ENCODE measurements at regions not wholly inside any gene's neighbourhood (a gene's known extent, or its start where the extent isn't known, plus 50 kb on each side); places are given as distances from the start of the nearest gene placed in this dataset.

DNA sequence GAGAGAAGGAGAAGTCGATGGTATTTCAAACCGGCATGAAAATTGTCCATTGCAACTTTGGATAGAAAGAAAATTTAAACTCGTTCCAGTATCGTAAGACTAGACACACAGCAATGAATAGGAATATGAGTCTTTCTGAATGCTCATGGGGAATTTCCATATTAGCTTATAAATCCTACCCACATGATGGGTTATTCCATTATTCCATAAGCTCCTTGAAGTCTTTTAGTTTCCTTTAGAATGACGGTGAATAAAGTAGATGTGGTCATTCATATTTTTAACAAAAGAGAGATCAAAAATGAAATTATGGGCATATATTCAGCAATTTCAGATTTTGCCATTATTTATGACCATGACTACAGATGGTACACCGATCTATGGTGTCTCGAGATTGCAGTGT is 163.4 kb upstream of the HMGA2 start (continued):
- no peak for TF ChIP-seq TEAD1 (CRISPR knock-in tag; IDR thresholded peaks at IDR 0.05)
- TF ChIP-seq ESRRA (CRISPR knock-in tag; IDR thresholded peaks at IDR 0.05; ENCODE audit: borderline replicate concordance) = no peak
- no peak for TF ChIP-seq EMX1 (CRISPR knock-in tag; IDR thresholded peaks at IDR 0.05)

- DNase-seq (ENCODE audit: low spot score) (no peak), ATAC-seq (no peak)
- no peak overlapping the region for H3K4me3 Mint-ChIP-seq
- peaks cover 8% of the 10 kb centered on the region for H3K36me3 Mint-ChIP-seq
- CTCF ChIA-PET = no interaction called here
- H3K27ac Mint-ChIP-seq = no peak overlapping the region
- peaks cover 9% of the 10 kb centered on the region for H3K27me3 Mint-ChIP-seq (ENCODE audit: low read depth)
- POLR2A ChIA-PET = no interaction called here
- H3K9me3 Mint-ChIP-seq = peaks cover 23% of the 10 kb centered on the region
- H3K4me1 Mint-ChIP-seq = peaks cover 6% of the 10 kb centered on the region
- no peak for TF ChIP-seq HMGXB4 (CRISPR knock-in tag; IDR thresholded peaks at IDR 0.05)
- no peak for TF ChIP-seq ARID4B (CRISPR knock-in tag; IDR thresholded peaks at IDR 0.05; ENCODE audit: borderline replicate concordance)
- TF ChIP-seq RELA (CRISPR knock-in tag; IDR thresholded peaks at IDR 0.05; ENCODE audit: borderline replicate concordance) = no peak
- TF ChIP-seq ATF3 (CRISPR knock-in tag; conservative IDR thresholded peaks at IDR 0.05) = no peak
- TF ChIP-seq, protein P1, sequence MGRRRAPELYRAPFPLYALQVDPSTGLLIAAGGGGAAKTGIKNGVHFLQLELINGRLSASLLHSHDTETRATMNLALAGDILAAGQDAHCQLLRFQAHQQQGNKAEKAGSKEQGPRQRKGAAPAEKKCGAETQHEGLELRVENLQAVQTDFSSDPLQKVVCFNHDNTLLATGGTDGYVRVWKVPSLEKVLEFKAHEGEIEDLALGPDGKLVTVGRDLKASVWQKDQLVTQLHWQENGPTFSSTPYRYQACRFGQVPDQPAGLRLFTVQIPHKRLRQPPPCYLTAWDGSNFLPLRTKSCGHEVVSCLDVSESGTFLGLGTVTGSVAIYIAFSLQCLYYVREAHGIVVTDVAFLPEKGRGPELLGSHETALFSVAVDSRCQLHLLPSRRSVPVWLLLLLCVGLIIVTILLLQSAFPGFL (CRISPR knock-in tag; IDR thresholded peaks at IDR 0.05; ENCODE audit: borderline replicate concordance) = no peak
- no peak for TF ChIP-seq NR1H2 (CRISPR knock-in tag; IDR thresholded peaks at IDR 0.05)
- TF ChIP-seq CBFB (CRISPR knock-in tag; IDR thresholded peaks at IDR 0.05; ENCODE audit: low read depth) = no peak
- TF ChIP-seq, protein P2, sequence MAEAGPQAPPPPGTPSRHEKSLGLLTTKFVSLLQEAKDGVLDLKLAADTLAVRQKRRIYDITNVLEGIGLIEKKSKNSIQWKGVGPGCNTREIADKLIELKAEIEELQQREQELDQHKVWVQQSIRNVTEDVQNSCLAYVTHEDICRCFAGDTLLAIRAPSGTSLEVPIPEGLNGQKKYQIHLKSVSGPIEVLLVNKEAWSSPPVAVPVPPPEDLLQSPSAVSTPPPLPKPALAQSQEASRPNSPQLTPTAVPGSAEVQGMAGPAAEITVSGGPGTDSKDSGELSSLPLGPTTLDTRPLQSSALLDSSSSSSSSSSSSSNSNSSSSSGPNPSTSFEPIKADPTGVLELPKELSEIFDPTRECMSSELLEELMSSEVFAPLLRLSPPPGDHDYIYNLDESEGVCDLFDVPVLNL (CRISPR knock-in tag; IDR thresholded peaks at IDR 0.05; ENCODE audit: borderline replicate concordance, low read depth) = no peak
- TF ChIP-seq KAT7 (CRISPR knock-in tag; IDR thresholded peaks at IDR 0.05; ENCODE audit: borderline replicate concordance) = no peak
- TF ChIP-seq SP1 (CRISPR knock-in tag; conservative IDR thresholded peaks at IDR 0.05) = no peak
- TF ChIP-seq ZSCAN18 (CRISPR knock-in tag; IDR thresholded peaks at IDR 0.05) = no peak
- TF ChIP-seq ELF4 (CRISPR knock-in tag; IDR thresholded peaks at IDR 0.05; ENCODE audit: low read depth) = no peak
- TF ChIP-seq ZNF425 (CRISPR knock-in tag; conservative IDR thresholded peaks at IDR 0.05) = no peak
- no peak for TF ChIP-seq FOXP1 (CRISPR knock-in tag; IDR thresholded peaks at IDR 0.05; ENCODE audit: borderline replicate concordance)
- TF ChIP-seq HMGA2 (CRISPR knock-in tag; IDR thresholded peaks at IDR 0.05) = no peak
- no peak for TF ChIP-seq ZBTB21 (CRISPR knock-in tag; IDR thresholded peaks at IDR 0.05; ENCODE audit: borderline replicate concordance)
- TF ChIP-seq CREB1 (CRISPR knock-in tag; IDR thresholded peaks at IDR 0.05) = no peak
- TF ChIP-seq, protein P3, sequence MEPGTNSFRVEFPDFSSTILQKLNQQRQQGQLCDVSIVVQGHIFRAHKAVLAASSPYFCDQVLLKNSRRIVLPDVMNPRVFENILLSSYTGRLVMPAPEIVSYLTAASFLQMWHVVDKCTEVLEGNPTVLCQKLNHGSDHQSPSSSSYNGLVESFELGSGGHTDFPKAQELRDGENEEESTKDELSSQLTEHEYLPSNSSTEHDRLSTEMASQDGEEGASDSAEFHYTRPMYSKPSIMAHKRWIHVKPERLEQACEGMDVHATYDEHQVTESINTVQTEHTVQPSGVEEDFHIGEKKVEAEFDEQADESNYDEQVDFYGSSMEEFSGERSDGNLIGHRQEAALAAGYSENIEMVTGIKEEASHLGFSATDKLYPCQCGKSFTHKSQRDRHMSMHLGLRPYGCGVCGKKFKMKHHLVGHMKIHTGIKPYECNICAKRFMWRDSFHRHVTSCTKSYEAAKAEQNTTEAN (CRISPR knock-in tag; IDR thresholded peaks at IDR 0.05) = no peak
Measured at GRCh38 chr12:65662590-65662989, 161.7 kb upstream of the HMGA2 start.
